ENCODE measurements at regions not wholly inside any gene's neighbourhood (a gene's known extent, or its start where the extent isn't known, plus 50 kb on each side); places are given as distances from the start of the nearest gene placed in this dataset.
A peak's percentile ranks its signal among the peaks of the same experiment; 100 is the strongest.

GRCh38 chr13:106348075-106348840, 187.2 kb downstream of the EFNB2 start:
- Histone ChIP-seq H2BK15ac (ENCODE audit: low read length) (no peak overlapping the region), H2BK12ac (ENCODE audit: low read length) (no peak overlapping the region), H3K4me3 (ENCODE audit: low read length in 2 of 2) (peak overlapping the region in 1 of 2 donors; percentile 42), H3K4ac (ENCODE audit: low read length) (no peak overlapping the region), H2BK120ac (ENCODE audit: low read depth, low read length) (no peak overlapping the region), H3K4me2 (ENCODE audit: insufficient read depth, low read length, poor library complexity, severe bottlenecking) (no peak overlapping the region), H3K9ac (ENCODE audit: low read depth, low read length, poor library complexity) (no peak overlapping the region), H3K14ac (ENCODE audit: low read length) (no peak overlapping the region), H3K79me1 (ENCODE audit: low read depth, low read length) (no peaks in the 10 kb centered on the region), H4K8ac (ENCODE audit: low read depth, low read length) (no peak overlapping the region), H3K27me3 (ENCODE audit: control insufficient read depth in 3 of 3, insufficient read depth in 3 of 3, low read depth in 1 of 3, low read length in 3 of 3) (no peaks in the 10 kb centered on the region), H4K91ac (ENCODE audit: low read depth, low read length, poor library complexity) (no peak overlapping the region), H2BK5ac (ENCODE audit: low read length) (no peak overlapping the region), H2AK5ac (ENCODE audit: low read depth, low read length) (no peak overlapping the region), H3K27ac (replicated peaks; ENCODE audit: low read length) (no peak overlapping the region), H2AFZ (ENCODE audit: low read length) (peak overlapping the region; percentile 8), H3K9me3 (replicated peaks in 1 of 2; ENCODE audit: control insufficient read depth in 2 of 2, insufficient read depth in 1 of 2, low read depth in 1 of 2, low read length in 2 of 2) (no peaks in the 10 kb centered on the region), H3K18ac (ENCODE audit: low read length) (no peak overlapping the region), H3K23ac (ENCODE audit: low read depth, low read length, poor library complexity) (no peak overlapping the region), H3K4me1 (ENCODE audit: control insufficient read depth in 2 of 2, insufficient read depth in 1 of 2, low read depth in 1 of 2, low read length in 2 of 2) (peaks cover 8 to 34% of the 10 kb centered on the region in 2 donors), H3K36me3 (replicated peaks in 1 of 2; ENCODE audit: control insufficient read depth in 2 of 2, insufficient read depth in 2 of 2, low read length in 2 of 2) (no peaks in the 10 kb centered on the region)
- peak; percentile 58 for DNase-seq (ENCODE audit: low spot score)
- no CpG with 5 or more reads among the region's 6 CpGs for WGBS, 2 donors (ENCODE audit: extremely low coverage in 2 of 2, insufficient read length in 2 of 2, insufficient replicate concordance in 1 of 2)

GRCh38 chr13:106344342-106344741, 191.1 kb downstream of the EFNB2 start:
- no peak overlapping the region for H2BK120ac ChIP-seq (ENCODE audit: low read depth, low read length)
- H3K4me1 ChIP-seq (ENCODE audit: control insufficient read depth in 2 of 2, insufficient read depth in 1 of 2, low read depth in 1 of 2, low read length in 2 of 2), result peaks cover 2 to 14% of the 10 kb centered on the region in 2 donors
- H3K4me2 ChIP-seq (ENCODE audit: insufficient read depth, low read length, poor library complexity, severe bottlenecking), result no peak overlapping the region
- H4K91ac ChIP-seq (ENCODE audit: low read depth, low read length, poor library complexity), result no peak overlapping the region
- no peak overlapping the region for H3K4ac ChIP-seq (ENCODE audit: low read length)
- no peak overlapping the region for H2BK5ac ChIP-seq (ENCODE audit: low read length)
- DNase-seq (ENCODE audit: low spot score), result no peak
- WGBS, 2 donors (ENCODE audit: extremely low coverage in 2 of 2, insufficient read length in 2 of 2, insufficient replicate concordance in 1 of 2), result no CpG with 5 or more reads among the region's 2 CpGs
- H2AFZ ChIP-seq (ENCODE audit: low read length), result no peak overlapping the region
- no peak overlapping the region for H3K27ac ChIP-seq (replicated peaks; ENCODE audit: low read length)
- no peak overlapping the region for H2AK5ac ChIP-seq (ENCODE audit: low read depth, low read length)
- H3K9me3 ChIP-seq (replicated peaks in 1 of 2; ENCODE audit: control insufficient read depth in 2 of 2, insufficient read depth in 1 of 2, low read depth in 1 of 2, low read length in 2 of 2), result peaks cover 3 to 13% of the 10 kb centered on the region in 2 donors
- no peak overlapping the region for H3K18ac ChIP-seq (ENCODE audit: low read length)
- H2BK12ac ChIP-seq (ENCODE audit: low read length), result no peak overlapping the region
- no peaks in the 10 kb centered on the region for H3K27me3 ChIP-seq (ENCODE audit: control insufficient read depth in 3 of 3, insufficient read depth in 3 of 3, low read depth in 1 of 3, low read length in 3 of 3)
- no peak overlapping the region for H2BK15ac ChIP-seq (ENCODE audit: low read length)
- peaks cover 0 to 3% of the 10 kb centered on the region in 2 donors for H3K36me3 ChIP-seq (replicated peaks in 1 of 2; ENCODE audit: control insufficient read depth in 2 of 2, insufficient read depth in 2 of 2, low read length in 2 of 2)
- H3K9ac ChIP-seq (ENCODE audit: low read depth, low read length, poor library complexity), result no peak overlapping the region
- H4K8ac ChIP-seq (ENCODE audit: low read depth, low read length), result no peak overlapping the region
- H3K4me3 ChIP-seq (ENCODE audit: low read length in 2 of 2), result no peak overlapping the region
- H3K14ac ChIP-seq (ENCODE audit: low read length), result no peak overlapping the region
- H3K79me1 ChIP-seq (ENCODE audit: low read depth, low read length), result no peaks in the 10 kb centered on the region
- no peak overlapping the region for H3K23ac ChIP-seq (ENCODE audit: low read depth, low read length, poor library complexity)

GRCh38 chr13:106343836-106344235, 191.6 kb downstream of the EFNB2 start:
- no peak overlapping the region for H3K18ac ChIP-seq (ENCODE audit: low read length)
- peaks cover 2 to 13% of the 10 kb centered on the region in 2 donors for H3K4me1 ChIP-seq (ENCODE audit: control insufficient read depth in 2 of 2, insufficient read depth in 1 of 2, low read depth in 1 of 2, low read length in 2 of 2)
- peaks cover 3 to 17% of the 10 kb centered on the region in 2 donors for H3K9me3 ChIP-seq (replicated peaks in 1 of 2; ENCODE audit: control insufficient read depth in 2 of 2, insufficient read depth in 1 of 2, low read depth in 1 of 2, low read length in 2 of 2)
- no peak overlapping the region for H4K91ac ChIP-seq (ENCODE audit: low read depth, low read length, poor library complexity)
- peaks cover 0 to 3% of the 10 kb centered on the region in 2 donors for H3K36me3 ChIP-seq (replicated peaks in 1 of 2; ENCODE audit: control insufficient read depth in 2 of 2, insufficient read depth in 2 of 2, low read length in 2 of 2)
- H2BK12ac ChIP-seq (ENCODE audit: low read length), result no peak overlapping the region
- no peak overlapping the region for H3K4me2 ChIP-seq (ENCODE audit: insufficient read depth, low read length, poor library complexity, severe bottlenecking)
- H3K23ac ChIP-seq (ENCODE audit: low read depth, low read length, poor library complexity), result no peak overlapping the region
- no peak overlapping the region for H2AK5ac ChIP-seq (ENCODE audit: low read depth, low read length)
- no peak overlapping the region for H2BK120ac ChIP-seq (ENCODE audit: low read depth, low read length)
- no peak overlapping the region for H3K4me3 ChIP-seq (ENCODE audit: low read length in 2 of 2)
- no peak overlapping the region for H3K4ac ChIP-seq (ENCODE audit: low read length)
- no peak for DNase-seq (ENCODE audit: low spot score)
- H2BK5ac ChIP-seq (ENCODE audit: low read length), result no peak overlapping the region
- H3K14ac ChIP-seq (ENCODE audit: low read length), result no peak overlapping the region
- no peaks in the 10 kb centered on the region for H3K79me1 ChIP-seq (ENCODE audit: low read depth, low read length)
- no peak overlapping the region for H3K9ac ChIP-seq (ENCODE audit: low read depth, low read length, poor library complexity)
- H2AFZ ChIP-seq (ENCODE audit: low read length), result peak overlapping the region; percentile 26
- WGBS, 2 donors (ENCODE audit: extremely low coverage in 2 of 2, insufficient read length in 2 of 2, insufficient replicate concordance in 1 of 2), result no CpG with 5 or more reads among the region's 3 CpGs
- no peak overlapping the region for H3K27ac ChIP-seq (replicated peaks; ENCODE audit: low read length)
- H2BK15ac ChIP-seq (ENCODE audit: low read length), result no peak overlapping the region
- H3K27me3 ChIP-seq (ENCODE audit: control insufficient read depth in 3 of 3, insufficient read depth in 3 of 3, low read depth in 1 of 3, low read length in 3 of 3), result no peaks in the 10 kb centered on the region
- no peak overlapping the region for H4K8ac ChIP-seq (ENCODE audit: low read depth, low read length)

GRCh38 chr13:106340249-106340648, 195.2 kb downstream of the EFNB2 start:
- Histone ChIP-seq H4K91ac (ENCODE audit: low read depth, low read length, poor library complexity) (no peak overlapping the region), H2BK15ac (ENCODE audit: low read length) (no peak overlapping the region), H2BK5ac (ENCODE audit: low read length) (no peak overlapping the region), H3K18ac (ENCODE audit: low read length) (no peak overlapping the region), H3K9ac (ENCODE audit: low read depth, low read length, poor library complexity) (no peak overlapping the region), H4K8ac (ENCODE audit: low read depth, low read length) (no peak overlapping the region), H3K79me1 (ENCODE audit: low read depth, low read length) (no peaks in the 10 kb centered on the region), H2BK12ac (ENCODE audit: low read length) (no peak overlapping the region), H3K9me3 (replicated peaks in 1 of 2; ENCODE audit: control insufficient read depth in 2 of 2, insufficient read depth in 1 of 2, low read depth in 1 of 2, low read length in 2 of 2) (peaks cover 3 to 24% of the 10 kb centered on the region in 2 donors), H3K27me3 (ENCODE audit: control insufficient read depth in 3 of 3, insufficient read depth in 3 of 3, low read depth in 1 of 3, low read length in 3 of 3) (no peaks in the 10 kb centered on the region), H3K27ac (replicated peaks; ENCODE audit: low read length) (no peak overlapping the region), H3K4me3 (ENCODE audit: low read length in 2 of 2) (no peak overlapping the region), H2AFZ (ENCODE audit: low read length) (no peak overlapping the region), H3K36me3 (replicated peaks in 1 of 2; ENCODE audit: control insufficient read depth in 2 of 2, insufficient read depth in 2 of 2, low read length in 2 of 2) (peaks cover 0 to 3% of the 10 kb centered on the region in 2 donors), H2AK5ac (ENCODE audit: low read depth, low read length) (no peak overlapping the region), H2BK120ac (ENCODE audit: low read depth, low read length) (no peak overlapping the region), H3K14ac (ENCODE audit: low read length) (no peak overlapping the region), H3K4ac (ENCODE audit: low read length) (no peak overlapping the region), H3K23ac (ENCODE audit: low read depth, low read length, poor library complexity) (no peak overlapping the region), H3K4me1 (ENCODE audit: control insufficient read depth in 2 of 2, insufficient read depth in 1 of 2, low read depth in 1 of 2, low read length in 2 of 2) (no peaks in the 10 kb centered on the region), H3K4me2 (ENCODE audit: insufficient read depth, low read length, poor library complexity, severe bottlenecking) (no peak overlapping the region)
- DNase-seq (ENCODE audit: low spot score), result no peak
- WGBS, 2 donors (ENCODE audit: extremely low coverage in 2 of 2, insufficient read length in 2 of 2, insufficient replicate concordance in 1 of 2), result no CpG with 5 or more reads among the region's 2 CpGs

Data from neuronal stem cell (in vitro differentiated cells).